WTC11 (cell line): ENCODE measurements at regions not wholly inside any gene's neighbourhood (a gene's known extent, or its start where the extent isn't known, plus 50 kb on each side); places are given as distances from the start of the nearest gene placed in this dataset.
A peak's percentile ranks its signal among the peaks of the same experiment; 100 is the strongest.

Source experiments
- ATAC-seq: fragments of 200-7000 bp; cut with Tn5 transposase; 2 replicates; pipeline ENCODE4 v1.10.0; 2021; ENCODE audit warnings: mild to moderate bottlenecking, moderate library complexity
- CTCF ChIA-PET: fragments of 300-600 bp; sonication (Branson Sonifier 250); formaldehyde crosslinking; loops from one replicate; lab custom pipeline; 2021; ENCODE audit warnings: antibody characterized with exemption; lab: Charles Lee
- POLR2A ChIA-PET: fragments of 350-600 bp; sonication (Branson Sonifier 250); formaldehyde crosslinking; loops from one replicate; lab custom pipeline; 2021; ENCODE audit warnings: antibody characterized with exemption; lab: Charles Lee
- DNase-seq: peaks from one replicate; pipeline ENCODE4 v3.0.0; 2021; ENCODE audit warnings: low spot score
- H3K27ac Mint-ChIP-seq: 2 replicates; pipeline ENCODE4 v1.8.0; 2021; ENCODE audit warnings: mixed read lengths
- H3K27me3 Mint-ChIP-seq: 2 replicates; pipeline ENCODE4 v1.8.0; 2021; ENCODE audit warnings: low read depth, mild to moderate bottlenecking, moderate library complexity, mixed read lengths
- H3K36me3 Mint-ChIP-seq: 2 replicates; pipeline ENCODE4 v1.8.0; 2021; ENCODE audit warnings: mixed read lengths
- H3K4me1 Mint-ChIP-seq: 2 replicates; pipeline ENCODE4 v1.8.0; 2022; ENCODE audit warnings: mixed read lengths
- H3K4me3 Mint-ChIP-seq: 2 replicates; pipeline ENCODE4 v1.8.0; 2021; ENCODE audit warnings: mild to moderate bottlenecking, moderate library complexity, mixed read lengths
- H3K9me3 Mint-ChIP-seq: 2 replicates; pipeline ENCODE4 v1.8.0; 2021; ENCODE audit warnings: mixed read lengths
- CREB1 ChIP-seq: sonication (generic); formaldehyde crosslinking; IDR thresholded peaks from 2 replicates; pipeline ENCODE4 v1.8.0; 2023; ENCODE audit warnings: mild to moderate bottlenecking, missing genetic modification reagents
- ELF4 ChIP-seq: sonication (generic); formaldehyde crosslinking; IDR thresholded peaks from 2 replicates; pipeline ENCODE4 v1.8.1; 2022; ENCODE audit warnings: low read depth, mild to moderate bottlenecking, moderate library complexity, missing genetic modification reagents
- FOXK1 ChIP-seq: sonication (generic); formaldehyde crosslinking; IDR thresholded peaks from 2 replicates; pipeline ENCODE4 v1.8.0; 2022; ENCODE audit warnings: mild to moderate bottlenecking, moderate library complexity, missing genetic modification reagents
- FOXP1 ChIP-seq: sonication (generic); formaldehyde crosslinking; IDR thresholded peaks from 2 replicates; pipeline ENCODE4 v1.8.0; 2022; ENCODE audit warnings: missing genetic modification reagents, mild to moderate bottlenecking, moderate library complexity, borderline replicate concordance
- JUN ChIP-seq: sonication (generic); formaldehyde crosslinking; IDR thresholded peaks from 2 replicates; pipeline ENCODE4 v1.8.0; 2023; ENCODE audit warnings: mild to moderate bottlenecking, missing genetic modification reagents
- NFYB ChIP-seq: sonication (generic); formaldehyde crosslinking; conservative IDR thresholded peaks from 2 replicates; pipeline ENCODE4 v1.8.0; 2022; ENCODE audit warnings: low read depth, missing genetic modification reagents
- SMAD3 ChIP-seq: sonication (generic); formaldehyde crosslinking; IDR thresholded peaks from 2 replicates; pipeline ENCODE4 v1.8.0; 2022; ENCODE audit warnings: missing genetic modification reagents, mild to moderate bottlenecking, borderline replicate concordance
- SP1 ChIP-seq: sonication (generic); formaldehyde crosslinking; conservative IDR thresholded peaks from 2 replicates; pipeline ENCODE4 v1.8.1; 2022; ENCODE audit warnings: missing genetic modification reagents
- ZNF121 ChIP-seq: sonication (generic); formaldehyde crosslinking; IDR thresholded peaks from 2 replicates; pipeline ENCODE4 v1.8.0; 2023; ENCODE audit warnings: missing genetic modification reagents
- ZNF317 ChIP-seq: sonication (generic); formaldehyde crosslinking; IDR thresholded peaks from 2 replicates; pipeline ENCODE4 v1.8.1; 2023; ENCODE audit warnings: low read depth, mild to moderate bottlenecking, moderate library complexity, missing genetic modification reagents, borderline replicate concordance
- TF ChIP-seq, protein P1 (sequence below): sonication (generic); formaldehyde crosslinking; IDR thresholded peaks from 2 replicates; pipeline ENCODE4 v1.8.1; 2023; ENCODE audit warnings: mild to moderate bottlenecking, missing genetic modification reagents
- TF ChIP-seq, protein P2 (sequence below): sonication (generic); formaldehyde crosslinking; IDR thresholded peaks from 2 replicates; pipeline ENCODE4 v1.8.0; 2022; ENCODE audit warnings: mild to moderate bottlenecking, missing genetic modification reagents
- TF ChIP-seq, protein P3 (sequence below): sonication (generic); formaldehyde crosslinking; IDR thresholded peaks from 2 replicates; pipeline ENCODE4 v1.8.0; 2022; ENCODE audit warnings: missing genetic modification reagents
- TF ChIP-seq, protein P4 (sequence below): sonication (generic); formaldehyde crosslinking; IDR thresholded peaks from 2 replicates; pipeline ENCODE4 v1.8.1; 2023; ENCODE audit warnings: mild to moderate bottlenecking, moderate library complexity, missing genetic modification reagents
- TF ChIP-seq, protein P5 (sequence below): sonication (generic); formaldehyde crosslinking; IDR thresholded peaks from 2 replicates; pipeline ENCODE4 v1.8.0; 2022; ENCODE audit warnings: mild to moderate bottlenecking, missing genetic modification reagents
- TF ChIP-seq, protein P6 (sequence below): fragments of 200-600 bp; IDR thresholded peaks from 2 replicates; pipeline ENCODE4 v1.8.0; 2022; ENCODE audit warnings: antibody characterized with exemption
- TF ChIP-seq, protein P7 (sequence below): sonication (generic); formaldehyde crosslinking; IDR thresholded peaks from 2 replicates; pipeline ENCODE4 v1.8.0; 2023; ENCODE audit warnings: mild to moderate bottlenecking, missing genetic modification reagents

DNA sequence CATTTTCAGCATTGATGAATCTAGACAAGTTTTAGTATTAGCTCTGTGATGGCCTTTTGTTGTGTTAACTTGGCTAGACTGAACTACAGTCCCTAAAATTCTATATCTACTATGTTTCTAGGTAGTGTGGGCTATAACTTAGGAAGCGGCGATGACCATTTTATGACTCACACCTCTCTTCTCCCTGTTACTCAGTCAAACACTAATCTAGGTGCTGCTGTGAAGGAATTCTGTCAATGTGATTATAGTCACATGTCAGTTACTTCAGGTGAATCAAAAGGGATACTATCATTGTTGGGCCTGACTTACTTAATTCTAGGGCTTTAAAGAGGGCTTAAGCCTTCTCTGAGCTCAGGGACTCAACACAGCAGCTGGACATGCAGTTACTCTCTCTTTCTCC lies 691.5 kb upstream of the MAP3K7 start:
- DNase-seq (no peak), ATAC-seq (no peak)
- Mint-ChIP-seq H3K4me3 (no peak overlapping the region), H3K36me3 (no peaks in the 10 kb centered on the region), H3K27me3 (peaks cover 46% of the 10 kb centered on the region), H3K27ac (no peak overlapping the region), H3K9me3 (no peaks in the 10 kb centered on the region), H3K4me1 (peaks cover 24% of the 10 kb centered on the region)
- ChIA-PET POLR2A (no interaction called here), CTCF (interaction anchor here (0.6 to 1.3 kb wide), 4 partner anchors 20 to 968 kb away, joined by 3 to 4 read pairs (median 4); no protein-coding TSS in a partner anchor)
- TF ChIP-seq, protein P1, sequence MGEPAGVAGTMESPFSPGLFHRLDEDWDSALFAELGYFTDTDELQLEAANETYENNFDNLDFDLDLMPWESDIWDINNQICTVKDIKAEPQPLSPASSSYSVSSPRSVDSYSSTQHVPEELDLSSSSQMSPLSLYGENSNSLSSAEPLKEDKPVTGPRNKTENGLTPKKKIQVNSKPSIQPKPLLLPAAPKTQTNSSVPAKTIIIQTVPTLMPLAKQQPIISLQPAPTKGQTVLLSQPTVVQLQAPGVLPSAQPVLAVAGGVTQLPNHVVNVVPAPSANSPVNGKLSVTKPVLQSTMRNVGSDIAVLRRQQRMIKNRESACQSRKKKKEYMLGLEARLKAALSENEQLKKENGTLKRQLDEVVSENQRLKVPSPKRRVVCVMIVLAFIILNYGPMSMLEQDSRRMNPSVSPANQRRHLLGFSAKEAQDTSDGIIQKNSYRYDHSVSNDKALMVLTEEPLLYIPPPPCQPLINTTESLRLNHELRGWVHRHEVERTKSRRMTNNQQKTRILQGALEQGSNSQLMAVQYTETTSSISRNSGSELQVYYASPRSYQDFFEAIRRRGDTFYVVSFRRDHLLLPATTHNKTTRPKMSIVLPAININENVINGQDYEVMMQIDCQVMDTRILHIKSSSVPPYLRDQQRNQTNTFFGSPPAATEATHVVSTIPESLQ (CRISPR knock-in tag): no peak
- no peak for TF ChIP-seq FOXK1 (CRISPR knock-in tag)
- TF ChIP-seq, protein P2, sequence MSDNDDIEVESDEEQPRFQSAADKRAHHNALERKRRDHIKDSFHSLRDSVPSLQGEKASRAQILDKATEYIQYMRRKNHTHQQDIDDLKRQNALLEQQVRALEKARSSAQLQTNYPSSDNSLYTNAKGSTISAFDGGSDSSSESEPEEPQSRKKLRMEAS (CRISPR knock-in tag): no peak
- no peak for TF ChIP-seq ZNF121 (CRISPR knock-in tag)
- TF ChIP-seq NFYB (CRISPR knock-in tag): no peak
- no peak for TF ChIP-seq ELF4 (CRISPR knock-in tag)
- TF ChIP-seq, protein P3, sequence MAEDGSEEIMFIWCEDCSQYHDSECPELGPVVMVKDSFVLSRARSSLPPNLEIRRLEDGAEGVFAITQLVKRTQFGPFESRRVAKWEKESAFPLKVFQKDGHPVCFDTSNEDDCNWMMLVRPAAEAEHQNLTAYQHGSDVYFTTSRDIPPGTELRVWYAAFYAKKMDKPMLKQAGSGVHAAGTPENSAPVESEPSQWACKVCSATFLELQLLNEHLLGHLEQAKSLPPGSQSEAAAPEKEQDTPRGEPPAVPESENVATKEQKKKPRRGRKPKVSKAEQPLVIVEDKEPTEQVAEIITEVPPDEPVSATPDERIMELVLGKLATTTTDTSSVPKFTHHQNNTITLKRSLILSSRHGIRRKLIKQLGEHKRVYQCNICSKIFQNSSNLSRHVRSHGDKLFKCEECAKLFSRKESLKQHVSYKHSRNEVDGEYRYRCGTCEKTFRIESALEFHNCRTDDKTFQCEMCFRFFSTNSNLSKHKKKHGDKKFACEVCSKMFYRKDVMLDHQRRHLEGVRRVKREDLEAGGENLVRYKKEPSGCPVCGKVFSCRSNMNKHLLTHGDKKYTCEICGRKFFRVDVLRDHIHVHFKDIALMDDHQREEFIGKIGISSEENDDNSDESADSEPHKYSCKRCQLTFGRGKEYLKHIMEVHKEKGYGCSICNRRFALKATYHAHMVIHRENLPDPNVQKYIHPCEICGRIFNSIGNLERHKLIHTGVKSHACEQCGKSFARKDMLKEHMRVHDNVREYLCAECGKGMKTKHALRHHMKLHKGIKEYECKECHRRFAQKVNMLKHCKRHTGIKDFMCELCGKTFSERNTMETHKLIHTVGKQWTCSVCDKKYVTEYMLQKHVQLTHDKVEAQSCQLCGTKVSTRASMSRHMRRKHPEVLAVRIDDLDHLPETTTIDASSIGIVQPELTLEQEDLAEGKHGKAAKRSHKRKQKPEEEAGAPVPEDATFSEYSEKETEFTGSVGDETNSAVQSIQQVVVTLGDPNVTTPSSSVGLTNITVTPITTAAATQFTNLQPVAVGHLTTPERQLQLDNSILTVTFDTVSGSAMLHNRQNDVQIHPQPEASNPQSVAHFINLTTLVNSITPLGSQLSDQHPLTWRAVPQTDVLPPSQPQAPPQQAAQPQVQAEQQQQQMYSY (CRISPR knock-in tag): no peak
- TF ChIP-seq CREB1 (CRISPR knock-in tag): no peak
- no peak for TF ChIP-seq ZNF317 (CRISPR knock-in tag)
- TF ChIP-seq, protein P4, sequence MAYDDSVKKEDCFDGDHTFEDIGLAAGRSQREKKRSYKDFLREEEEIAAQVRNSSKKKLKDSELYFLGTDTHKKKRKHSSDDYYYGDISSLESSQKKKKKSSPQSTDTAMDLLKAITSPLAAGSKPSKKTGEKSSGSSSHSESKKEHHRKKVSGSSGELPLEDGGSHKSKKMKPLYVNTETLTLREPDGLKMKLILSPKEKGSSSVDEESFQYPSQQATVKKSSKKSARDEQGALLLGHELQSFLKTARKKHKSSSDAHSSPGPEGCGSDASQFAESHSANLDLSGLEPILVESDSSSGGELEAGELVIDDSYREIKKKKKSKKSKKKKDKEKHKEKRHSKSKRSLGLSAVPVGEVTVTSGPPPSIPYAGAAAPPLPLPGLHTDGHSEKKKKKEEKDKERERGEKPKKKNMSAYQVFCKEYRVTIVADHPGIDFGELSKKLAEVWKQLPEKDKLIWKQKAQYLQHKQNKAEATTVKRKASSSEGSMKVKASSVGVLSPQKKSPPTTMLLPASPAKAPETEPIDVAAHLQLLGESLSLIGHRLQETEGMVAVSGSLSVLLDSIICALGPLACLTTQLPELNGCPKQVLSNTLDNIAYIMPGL (CRISPR knock-in tag): no peak
- no peak for TF ChIP-seq FOXP1 (CRISPR knock-in tag)
- TF ChIP-seq, protein P5, sequence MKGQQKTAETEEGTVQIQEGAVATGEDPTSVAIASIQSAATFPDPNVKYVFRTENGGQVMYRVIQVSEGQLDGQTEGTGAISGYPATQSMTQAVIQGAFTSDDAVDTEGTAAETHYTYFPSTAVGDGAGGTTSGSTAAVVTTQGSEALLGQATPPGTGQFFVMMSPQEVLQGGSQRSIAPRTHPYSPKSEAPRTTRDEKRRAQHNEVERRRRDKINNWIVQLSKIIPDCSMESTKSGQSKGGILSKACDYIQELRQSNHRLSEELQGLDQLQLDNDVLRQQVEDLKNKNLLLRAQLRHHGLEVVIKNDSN (CRISPR knock-in tag): no peak
- no peak for TF ChIP-seq SMAD3 (CRISPR knock-in tag)

DNA sequence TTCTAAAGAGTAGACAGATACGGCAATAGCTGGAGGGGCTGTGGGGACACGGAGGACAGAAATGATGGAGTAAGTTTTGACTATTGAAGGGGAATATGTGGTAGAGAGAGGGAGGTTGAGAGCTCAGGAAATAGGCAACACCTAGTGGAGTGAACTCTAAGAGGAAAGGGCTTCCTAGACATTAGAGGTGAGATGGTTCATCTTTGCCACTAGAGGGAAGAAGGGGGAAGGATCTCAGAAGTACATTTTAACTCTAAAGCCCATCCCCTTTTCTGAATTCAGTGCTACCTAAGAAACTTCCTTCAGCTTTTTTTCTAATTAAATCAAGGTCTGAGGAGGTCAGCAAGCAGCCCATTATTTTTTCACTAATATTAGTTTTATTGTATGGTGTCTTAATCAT lies 689.4 kb upstream of the MAP3K7 start:
- peaks cover 26% of the 10 kb centered on the region for H3K27me3 Mint-ChIP-seq
- TF ChIP-seq SP1 (CRISPR knock-in tag) (no peak), FOXP1 (CRISPR knock-in tag) (no peak), JUN (CRISPR knock-in tag) (no peak)
- TF ChIP-seq, protein P6, sequence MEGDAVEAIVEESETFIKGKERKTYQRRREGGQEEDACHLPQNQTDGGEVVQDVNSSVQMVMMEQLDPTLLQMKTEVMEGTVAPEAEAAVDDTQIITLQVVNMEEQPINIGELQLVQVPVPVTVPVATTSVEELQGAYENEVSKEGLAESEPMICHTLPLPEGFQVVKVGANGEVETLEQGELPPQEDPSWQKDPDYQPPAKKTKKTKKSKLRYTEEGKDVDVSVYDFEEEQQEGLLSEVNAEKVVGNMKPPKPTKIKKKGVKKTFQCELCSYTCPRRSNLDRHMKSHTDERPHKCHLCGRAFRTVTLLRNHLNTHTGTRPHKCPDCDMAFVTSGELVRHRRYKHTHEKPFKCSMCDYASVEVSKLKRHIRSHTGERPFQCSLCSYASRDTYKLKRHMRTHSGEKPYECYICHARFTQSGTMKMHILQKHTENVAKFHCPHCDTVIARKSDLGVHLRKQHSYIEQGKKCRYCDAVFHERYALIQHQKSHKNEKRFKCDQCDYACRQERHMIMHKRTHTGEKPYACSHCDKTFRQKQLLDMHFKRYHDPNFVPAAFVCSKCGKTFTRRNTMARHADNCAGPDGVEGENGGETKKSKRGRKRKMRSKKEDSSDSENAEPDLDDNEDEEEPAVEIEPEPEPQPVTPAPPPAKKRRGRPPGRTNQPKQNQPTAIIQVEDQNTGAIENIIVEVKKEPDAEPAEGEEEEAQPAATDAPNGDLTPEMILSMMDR: peak; percentile 50
- TF ChIP-seq, protein P5 (CRISPR knock-in tag): no peak
- TF ChIP-seq, protein P7, sequence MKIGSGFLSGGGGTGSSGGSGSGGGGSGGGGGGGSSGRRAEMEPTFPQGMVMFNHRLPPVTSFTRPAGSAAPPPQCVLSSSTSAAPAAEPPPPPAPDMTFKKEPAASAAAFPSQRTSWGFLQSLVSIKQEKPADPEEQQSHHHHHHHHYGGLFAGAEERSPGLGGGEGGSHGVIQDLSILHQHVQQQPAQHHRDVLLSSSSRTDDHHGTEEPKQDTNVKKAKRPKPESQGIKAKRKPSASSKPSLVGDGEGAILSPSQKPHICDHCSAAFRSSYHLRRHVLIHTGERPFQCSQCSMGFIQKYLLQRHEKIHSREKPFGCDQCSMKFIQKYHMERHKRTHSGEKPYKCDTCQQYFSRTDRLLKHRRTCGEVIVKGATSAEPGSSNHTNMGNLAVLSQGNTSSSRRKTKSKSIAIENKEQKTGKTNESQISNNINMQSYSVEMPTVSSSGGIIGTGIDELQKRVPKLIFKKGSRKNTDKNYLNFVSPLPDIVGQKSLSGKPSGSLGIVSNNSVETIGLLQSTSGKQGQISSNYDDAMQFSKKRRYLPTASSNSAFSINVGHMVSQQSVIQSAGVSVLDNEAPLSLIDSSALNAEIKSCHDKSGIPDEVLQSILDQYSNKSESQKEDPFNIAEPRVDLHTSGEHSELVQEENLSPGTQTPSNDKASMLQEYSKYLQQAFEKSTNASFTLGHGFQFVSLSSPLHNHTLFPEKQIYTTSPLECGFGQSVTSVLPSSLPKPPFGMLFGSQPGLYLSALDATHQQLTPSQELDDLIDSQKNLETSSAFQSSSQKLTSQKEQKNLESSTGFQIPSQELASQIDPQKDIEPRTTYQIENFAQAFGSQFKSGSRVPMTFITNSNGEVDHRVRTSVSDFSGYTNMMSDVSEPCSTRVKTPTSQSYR (CRISPR knock-in tag): no peak
- POLR2A ChIA-PET: no interaction called here
- no peak overlapping the region for H3K27ac Mint-ChIP-seq
- ATAC-seq: peak; percentile 89
- H3K4me1 Mint-ChIP-seq: peaks cover 24% of the 10 kb centered on the region
- CTCF ChIA-PET: interaction anchor here (0.6 to 1.7 kb wide), 18 partner anchors 9 to 335 kb away, joined by 3 to 14 read pairs (median 3); no protein-coding TSS in a partner anchor
- DNase-seq: no peak
- no peaks in the 10 kb centered on the region for H3K9me3 Mint-ChIP-seq
- no peaks in the 10 kb centered on the region for H3K36me3 Mint-ChIP-seq
- H3K4me3 Mint-ChIP-seq: no peak overlapping the region
